ENCODE measurements at regions not wholly inside any gene's neighbourhood (a gene's known extent, or its start where the extent isn't known, plus 50 kb on each side); places are given as distances from the start of the nearest gene placed in this dataset.

DNA sequence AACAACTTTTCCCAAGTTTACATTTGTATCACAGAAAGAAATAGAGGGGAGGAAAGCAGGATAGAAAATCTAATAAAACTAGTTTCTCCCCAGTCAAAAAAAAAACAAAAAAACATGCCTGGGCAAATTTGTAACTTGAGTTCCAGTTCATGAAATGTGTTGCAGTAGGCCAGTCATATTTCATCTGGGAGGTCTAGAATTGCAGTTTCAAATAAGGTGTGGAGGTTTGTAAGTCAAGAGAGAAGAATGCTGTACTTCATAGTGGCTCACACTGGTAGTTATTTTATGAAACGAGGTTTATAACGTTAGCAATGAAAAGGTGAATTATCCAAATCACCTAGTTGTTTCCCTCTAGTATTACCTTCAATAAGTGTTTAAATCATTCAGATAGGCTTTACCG is 1313.9 kb upstream of the SLC39A10 start:
- no TSS peak for BruUV-seq (replicated peaks)
- intact Hi-C loops (cut with micrococcal nuclease) (no loop called here), dilution Hi-C loops (cut with MboI; ENCODE audit: extremely low pct_ligation_motif_present, low sequenced_read_pairs) (no loop called here)
- H3K36me3 ChIP-seq (ENCODE audit: control insufficient read depth in 2 of 2, extremely low read depth in 1 of 2, insufficient read depth in 2 of 2, low read length in 2 of 2): no peaks in the 10 kb centered on the region
- DNase-seq (ENCODE audit: low read depth, low spot score) (no peak), FAIRE-seq (no peak)
- ChIA-PET POLR2A (no interaction called here), CTCF (no interaction called here)
- H3K4me3 ChIP-seq (replicated peaks in 1 of 3; ENCODE audit: insufficient read depth in 1 of 3, low read depth in 1 of 3, low read length in 3 of 3): no peak overlapping the region
- no peaks in the 10 kb centered on the region for H3K27me3 ChIP-seq (ENCODE audit: control insufficient read depth in 2 of 2, insufficient read depth in 2 of 2, low read length in 2 of 2)
- no peaks in the 10 kb centered on the region for H3K79me2 ChIP-seq (ENCODE audit: control insufficient read depth, insufficient read depth, low read length)
- H3K4me2 ChIP-seq (ENCODE audit: insufficient read depth, low read length): no peak overlapping the region
- TF ChIP-seq, protein P1, sequence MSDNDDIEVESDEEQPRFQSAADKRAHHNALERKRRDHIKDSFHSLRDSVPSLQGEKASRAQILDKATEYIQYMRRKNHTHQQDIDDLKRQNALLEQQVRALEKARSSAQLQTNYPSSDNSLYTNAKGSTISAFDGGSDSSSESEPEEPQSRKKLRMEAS (IDR thresholded peaks at IDR 0.05; ENCODE audit: insufficient read depth, insufficient read length): no peak
- no peak for TF ChIP-seq GATA2 (IDR thresholded peaks at IDR 0.05; ENCODE audit: insufficient read depth, insufficient read length, low read depth, low read length)
- TF ChIP-seq POLR2AphosphoS5 (IDR thresholded peaks at IDR 0.05; ENCODE audit: insufficient read depth, low read depth, low read length): no peak
- TF ChIP-seq MYC (IDR thresholded peaks at IDR 0.05; ENCODE audit: low read depth, low read length): no peak
- TF ChIP-seq POLR2A (IDR thresholded peaks at IDR 0.05; ENCODE audit: low read depth, low read length): no peak
- TF ChIP-seq EZH2 (IDR thresholded peaks at IDR 0.05; ENCODE audit: borderline replicate concordance, low read depth, low read length, severe bottlenecking): no peak
- TF ChIP-seq FOS (IDR thresholded peaks at IDR 0.05; ENCODE audit: borderline replicate concordance, insufficient read depth, low read length): no peak
- no peak for TF ChIP-seq JUN (IDR thresholded peaks at IDR 0.05; ENCODE audit: borderline replicate concordance, insufficient read depth, insufficient read length, low read depth)
- TF ChIP-seq, protein P2, sequence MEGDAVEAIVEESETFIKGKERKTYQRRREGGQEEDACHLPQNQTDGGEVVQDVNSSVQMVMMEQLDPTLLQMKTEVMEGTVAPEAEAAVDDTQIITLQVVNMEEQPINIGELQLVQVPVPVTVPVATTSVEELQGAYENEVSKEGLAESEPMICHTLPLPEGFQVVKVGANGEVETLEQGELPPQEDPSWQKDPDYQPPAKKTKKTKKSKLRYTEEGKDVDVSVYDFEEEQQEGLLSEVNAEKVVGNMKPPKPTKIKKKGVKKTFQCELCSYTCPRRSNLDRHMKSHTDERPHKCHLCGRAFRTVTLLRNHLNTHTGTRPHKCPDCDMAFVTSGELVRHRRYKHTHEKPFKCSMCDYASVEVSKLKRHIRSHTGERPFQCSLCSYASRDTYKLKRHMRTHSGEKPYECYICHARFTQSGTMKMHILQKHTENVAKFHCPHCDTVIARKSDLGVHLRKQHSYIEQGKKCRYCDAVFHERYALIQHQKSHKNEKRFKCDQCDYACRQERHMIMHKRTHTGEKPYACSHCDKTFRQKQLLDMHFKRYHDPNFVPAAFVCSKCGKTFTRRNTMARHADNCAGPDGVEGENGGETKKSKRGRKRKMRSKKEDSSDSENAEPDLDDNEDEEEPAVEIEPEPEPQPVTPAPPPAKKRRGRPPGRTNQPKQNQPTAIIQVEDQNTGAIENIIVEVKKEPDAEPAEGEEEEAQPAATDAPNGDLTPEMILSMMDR (IDR thresholded peaks at IDR 0.05; ENCODE audit: extremely low read depth in 1 of 2, insufficient read depth in 1 of 2, low read depth in 1 of 2, low read length in 2 of 2): no peak
- no peak overlapping the region for H3K27ac ChIP-seq (ENCODE audit: insufficient read depth, low read depth, low read length)
- no peak overlapping the region for H3K9ac ChIP-seq (replicated peaks; ENCODE audit: extremely low read depth, insufficient read depth, low read length)
- H3K9me3 ChIP-seq (replicated peaks; ENCODE audit: control insufficient read depth, insufficient read depth, low read length): no peaks in the 10 kb centered on the region
- no peaks in the 10 kb centered on the region for H3K4me1 ChIP-seq (ENCODE audit: control insufficient read depth, extremely low read depth, insufficient read depth, low read length)
- H4K20me1 ChIP-seq (replicated peaks; ENCODE audit: control insufficient read depth, extremely low read depth, insufficient read depth, low read length): no peaks in the 10 kb centered on the region
- no peaks in the 10 kb centered on the region for H3K9me1 ChIP-seq (replicated peaks; ENCODE audit: control insufficient read depth, extremely low read depth, insufficient read depth, low read length)
- no peak overlapping the region for H2AFZ ChIP-seq (ENCODE audit: low read depth, low read length)

All from endothelial cell of umbilical vein (primary cell).